Stimulated activated CD4-positive, alpha-beta T cell treated with anti-CD3 and anti-CD28 coated beads, TNF-alpha, amount 100 ng/mL, for 1 hour (primary cell): ENCODE measurements at regions not wholly inside any gene's neighbourhood (a gene's known extent, or its start where the extent isn't known, plus 50 kb on each side); places are given as distances from the start of the nearest gene placed in this dataset.
"Not testable (repeated sequence)": the region's sequence is repeated elsewhere in the genome, so short reads cannot be mapped to it uniquely, and the experiment has no call there.

Experiments used
- DNase-seq, 3 donors: peaks; one replicate each; pipeline ENCODE4 v3.0.0-alpha.2; 2020; ENCODE audit warnings: low read depth in 3 of 3, low spot score in 1 of 3

DNA sequence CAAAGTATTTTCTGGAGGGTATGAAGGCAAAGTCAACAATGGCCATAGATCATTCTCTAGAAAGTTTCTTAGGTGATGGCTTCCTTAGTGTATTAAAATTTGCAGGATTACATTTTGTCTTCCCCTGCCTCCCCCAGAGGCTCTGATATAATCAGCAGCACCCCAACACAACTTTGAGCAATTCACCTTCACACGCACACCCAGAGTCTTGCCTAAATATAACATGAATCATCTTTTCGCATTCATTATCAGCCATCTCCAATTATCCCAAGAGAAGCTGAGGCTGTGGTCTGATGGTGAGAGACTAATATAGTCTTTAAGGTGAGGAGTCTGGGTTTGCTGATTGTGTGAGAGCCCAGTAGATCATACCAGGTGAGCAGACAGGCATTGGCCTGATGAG lies 343.0 kb downstream of the RRAGC start:
- DNase-seq = no peak

DNA sequence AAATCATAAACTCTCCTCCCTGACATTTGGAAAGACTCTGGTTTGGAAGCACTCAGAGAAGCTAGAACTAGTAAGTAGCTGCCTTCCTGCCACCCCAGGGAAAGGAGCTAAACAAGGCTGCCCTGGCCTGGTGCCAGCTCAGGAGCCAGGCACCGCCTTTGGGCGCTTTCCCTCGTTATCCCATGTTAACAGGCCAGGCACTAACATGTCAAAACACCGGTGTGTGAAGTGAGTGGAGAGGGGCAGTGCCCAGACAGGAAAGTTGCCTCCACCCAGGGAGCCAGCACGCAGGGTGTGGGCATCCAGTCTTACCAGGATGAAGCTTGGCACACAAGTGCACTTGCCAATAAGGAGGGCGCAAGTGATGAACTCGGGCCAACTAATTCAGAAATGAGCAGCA lies 346.8 kb downstream of the RRAGC start:
- DNase-seq = no peak

DNA sequence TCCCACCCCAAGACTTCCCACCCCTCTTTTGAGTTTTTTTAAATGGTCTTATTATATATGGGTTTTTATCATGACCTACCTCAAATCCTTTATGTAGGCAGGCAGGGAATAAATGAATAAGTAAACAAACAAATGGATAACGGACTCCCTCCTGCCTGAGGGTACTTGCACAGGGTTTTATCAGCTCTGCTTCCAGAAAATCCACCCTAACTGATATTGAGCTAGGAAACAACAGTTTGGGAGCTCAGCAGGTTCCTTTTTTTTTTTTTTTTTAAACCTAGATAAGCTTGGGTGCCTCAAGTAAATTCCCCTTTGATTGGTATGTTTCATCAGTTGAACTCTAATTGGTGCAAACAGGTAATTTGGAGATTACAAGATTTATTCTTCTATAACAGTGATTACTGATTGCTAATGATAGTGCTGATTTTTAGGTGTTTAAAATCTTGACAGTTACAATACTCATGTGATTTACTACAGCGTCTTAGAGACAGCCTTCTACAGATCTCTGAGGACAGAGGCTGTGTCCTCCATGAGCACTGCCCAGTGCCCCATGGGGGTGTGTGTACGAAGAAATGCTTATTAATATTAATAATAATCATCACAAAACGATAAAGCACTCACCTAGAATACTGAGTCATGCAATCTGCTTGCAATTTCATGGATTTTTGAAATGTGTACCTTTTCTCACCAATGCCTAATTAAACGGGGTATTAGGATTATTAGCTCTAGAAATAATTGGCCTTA lies 347.4 kb downstream of the RRAGC start:
- no peak for DNase-seq

DNA sequence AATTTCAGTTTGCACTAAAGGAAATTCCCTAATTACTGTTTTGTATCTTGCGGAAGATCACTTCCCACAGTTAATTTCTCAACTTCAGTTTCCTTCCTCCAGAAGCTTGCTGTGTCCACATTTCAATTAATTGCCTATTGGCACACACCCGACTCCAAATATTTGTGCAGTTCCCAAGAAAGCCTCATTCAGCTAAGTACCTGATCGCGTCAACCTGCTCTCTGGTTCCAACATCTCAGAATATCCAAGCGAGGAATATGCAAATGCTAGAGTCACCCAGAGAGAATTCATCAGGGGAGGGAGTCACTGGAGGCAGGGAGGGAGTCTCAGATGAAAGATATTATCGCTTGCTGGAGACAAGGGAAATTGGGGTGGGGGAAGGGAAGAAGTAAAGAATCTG lies 351.3 kb downstream of the RRAGC start:
- DNase-seq = no peak

DNA sequence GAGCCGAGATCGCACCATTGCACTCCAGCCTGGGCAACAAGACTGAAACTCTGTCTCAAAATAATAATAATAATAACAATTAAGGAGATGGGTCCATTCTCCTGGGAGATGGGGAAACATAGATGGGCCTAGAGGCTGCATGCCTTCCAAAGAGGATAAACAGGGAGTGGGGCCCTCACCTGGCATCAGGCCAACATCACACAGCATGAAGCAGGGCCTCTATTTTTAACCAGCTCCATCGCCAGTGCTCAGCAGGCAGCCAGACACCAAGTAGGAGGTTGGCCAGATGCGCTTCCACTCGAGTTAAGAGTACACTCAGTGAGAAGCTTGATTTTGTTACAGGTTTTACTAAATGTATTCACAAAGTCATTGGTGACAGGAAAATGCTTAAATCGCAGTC lies 352.0 kb downstream of the RRAGC start:
- no peak for DNase-seq

DNA sequence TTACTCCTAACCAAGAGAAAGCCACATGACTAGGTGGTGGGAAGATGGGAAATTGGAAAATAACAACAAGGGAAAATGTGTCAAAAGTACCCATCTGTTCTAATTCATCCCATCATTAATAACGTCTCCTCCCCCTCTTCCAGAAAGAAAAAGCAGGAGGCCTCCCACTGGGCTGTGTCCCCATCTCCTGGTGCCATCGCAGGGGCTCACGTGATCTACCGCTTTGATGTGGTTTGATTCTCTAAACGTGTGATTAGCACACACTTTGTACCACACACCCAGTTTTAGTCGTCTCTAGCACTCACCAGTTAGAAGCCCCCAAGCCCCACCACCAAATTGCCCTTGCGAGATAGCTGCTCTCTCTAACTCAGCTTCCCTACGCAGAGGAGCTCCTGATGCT lies 353.6 kb downstream of the RRAGC start:
- DNase-seq = no peak

DNA sequence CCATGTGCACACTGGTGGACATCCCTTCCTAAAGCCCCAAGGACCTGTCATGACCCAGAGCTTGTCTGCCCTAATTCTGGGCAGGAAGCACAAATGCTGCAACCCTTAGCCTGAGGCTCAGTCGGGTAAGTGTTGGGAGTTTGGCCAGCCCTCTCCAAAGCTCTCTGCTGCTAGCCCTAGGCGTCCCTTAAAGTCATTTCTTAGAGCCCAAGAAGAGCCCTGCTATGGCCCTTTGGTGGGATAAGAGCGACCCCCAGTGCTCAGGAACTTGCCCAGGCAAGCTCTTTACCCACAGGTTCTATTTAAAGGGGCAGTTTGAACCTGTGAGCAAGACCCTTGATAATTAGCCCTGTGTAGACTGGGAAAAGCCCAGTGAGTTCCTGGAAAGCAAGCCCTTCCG lies 356.8 kb downstream of the RRAGC start:
- DNase-seq = no peak

DNA sequence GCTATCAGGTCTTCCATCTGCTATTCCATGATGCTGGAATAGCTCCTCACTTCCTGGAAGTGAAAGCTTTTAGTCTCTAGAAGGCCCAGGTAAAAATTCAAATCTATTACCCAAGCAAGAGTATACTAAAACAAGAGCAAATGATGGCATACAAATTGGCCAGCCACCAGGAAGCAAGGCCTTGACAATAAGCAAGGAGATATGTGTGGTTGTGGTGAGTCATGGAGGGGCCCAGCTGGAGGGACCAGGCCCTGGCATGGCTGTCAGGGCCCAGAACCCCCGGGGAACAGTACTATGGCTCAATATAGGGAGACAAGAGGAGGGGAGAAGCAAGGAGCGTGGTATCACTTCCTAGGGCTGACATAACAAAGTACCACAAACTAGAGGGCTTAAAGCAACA lies 358.7 kb downstream of the RRAGC start:
- no peak for DNase-seq

DNA sequence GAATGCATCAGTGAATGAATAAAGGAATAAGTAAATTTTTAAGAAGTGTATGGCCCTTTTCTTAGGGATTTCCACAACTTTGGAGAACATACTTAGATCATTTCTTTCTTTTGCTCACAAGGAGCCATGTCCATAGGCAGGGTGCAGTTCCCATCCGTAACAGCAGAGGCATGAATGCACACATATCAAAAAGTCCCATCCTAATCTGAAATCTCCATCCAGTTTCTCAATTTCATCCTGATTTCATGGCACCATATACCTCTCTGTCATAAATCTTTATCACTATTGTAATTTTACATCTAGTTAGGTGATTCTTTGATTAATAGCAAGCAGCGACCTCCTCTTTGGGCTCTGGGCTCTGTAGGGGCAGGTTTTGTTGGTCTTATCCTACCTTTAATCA lies 359.2 kb downstream of the RRAGC start:
- DNase-seq = no peak

DNA sequence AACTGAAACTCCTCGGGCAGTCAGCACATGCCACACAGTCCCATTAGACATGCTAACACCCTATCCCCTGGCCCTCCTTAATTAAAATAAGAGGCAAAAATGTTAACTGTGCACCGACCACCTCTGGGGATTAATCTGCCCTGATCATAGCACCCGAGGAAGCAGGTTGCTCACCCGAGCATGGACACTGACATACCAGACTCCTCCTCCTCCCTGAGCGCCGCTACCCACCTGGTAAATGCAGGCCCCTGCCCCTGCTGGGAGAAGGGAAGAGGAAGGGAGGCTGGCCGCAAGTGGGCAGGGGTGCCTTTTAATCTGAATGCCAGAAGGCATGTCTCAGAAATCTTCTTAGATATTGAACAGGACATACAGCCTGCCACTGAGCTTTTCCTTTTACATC lies 360.9 kb downstream of the RRAGC start:
- DNase-seq = no peak

DNA sequence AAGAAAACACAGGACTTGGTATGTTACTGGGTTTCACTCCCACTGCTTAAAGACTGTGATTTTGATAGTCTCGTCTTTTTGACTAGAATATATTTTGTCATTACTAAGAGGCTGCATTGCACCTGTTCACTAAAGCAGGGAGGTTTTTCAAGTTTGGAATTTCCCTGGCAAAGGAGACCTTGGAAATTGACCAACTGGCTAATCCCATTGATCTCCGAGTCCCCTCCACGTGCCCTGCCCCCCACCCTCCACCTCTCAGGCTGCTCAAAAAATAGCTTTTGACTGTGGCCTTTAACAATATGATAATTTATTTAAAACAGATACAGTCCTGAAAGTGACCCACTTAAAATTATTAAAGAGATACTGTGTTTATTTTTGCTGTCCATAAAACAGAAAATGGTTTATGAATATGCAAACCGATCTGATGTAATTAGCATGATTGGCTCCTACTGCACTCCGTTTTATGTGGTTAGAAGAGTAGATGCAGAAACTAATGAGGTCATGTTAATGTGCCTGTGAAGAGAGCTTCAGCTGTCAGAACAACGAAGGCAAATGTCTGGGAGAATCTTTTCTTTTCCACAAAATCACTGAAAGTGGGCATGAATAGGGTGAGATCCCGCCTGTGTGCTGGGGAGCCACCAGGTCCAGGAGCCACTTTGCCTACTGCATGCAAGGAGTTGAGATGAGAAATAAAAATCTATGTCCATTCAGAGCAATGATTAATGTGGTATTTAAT lies 361.5 kb downstream of the RRAGC start:
- no peak for DNase-seq

DNA sequence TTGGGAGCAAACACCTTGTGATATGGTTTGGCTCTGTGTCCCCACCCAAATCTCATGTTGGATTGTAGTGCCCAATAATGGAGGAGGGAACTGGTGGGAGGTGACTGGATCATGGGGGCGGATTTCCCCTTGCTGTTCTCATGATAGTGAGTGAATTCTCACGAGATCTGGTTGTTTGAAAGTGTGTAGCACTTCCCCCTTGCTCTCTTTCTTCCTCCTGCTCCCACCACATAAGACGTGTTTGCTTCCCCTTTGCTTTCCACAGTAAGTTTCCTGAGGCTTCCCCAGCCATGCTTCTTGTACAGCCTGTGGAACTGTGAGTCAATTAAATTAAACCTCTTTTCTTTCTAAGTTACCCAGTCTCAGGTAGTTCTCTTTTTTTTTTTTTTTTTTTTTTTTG lies 366.3 kb downstream of the RRAGC start:
- not testable (repeated sequence) for DNase-seq

DNA sequence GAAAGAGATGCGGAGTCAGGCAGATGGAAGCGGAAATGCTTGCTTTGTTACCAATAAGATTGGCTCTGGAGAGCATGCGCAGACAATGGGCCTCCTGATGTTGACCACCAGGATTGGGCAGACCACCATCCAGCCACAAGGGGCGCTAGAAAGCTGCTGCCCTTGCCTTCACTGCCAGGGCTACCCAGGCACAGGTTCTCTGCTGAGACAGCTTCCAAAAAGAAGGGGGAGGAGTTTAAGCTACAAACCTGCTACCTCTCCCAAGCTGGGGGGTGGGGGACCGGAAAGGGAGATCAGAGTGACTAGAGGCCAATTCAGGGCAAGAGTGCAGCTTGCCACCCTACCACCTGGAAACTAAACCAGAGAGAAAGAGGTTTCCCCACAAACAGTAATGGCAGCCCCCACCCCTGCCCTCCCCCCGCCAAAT lies 369.7 kb downstream of the RRAGC start:
- peak in 2 of 3 donors; percentile 3 to 25 for DNase-seq

DNA sequence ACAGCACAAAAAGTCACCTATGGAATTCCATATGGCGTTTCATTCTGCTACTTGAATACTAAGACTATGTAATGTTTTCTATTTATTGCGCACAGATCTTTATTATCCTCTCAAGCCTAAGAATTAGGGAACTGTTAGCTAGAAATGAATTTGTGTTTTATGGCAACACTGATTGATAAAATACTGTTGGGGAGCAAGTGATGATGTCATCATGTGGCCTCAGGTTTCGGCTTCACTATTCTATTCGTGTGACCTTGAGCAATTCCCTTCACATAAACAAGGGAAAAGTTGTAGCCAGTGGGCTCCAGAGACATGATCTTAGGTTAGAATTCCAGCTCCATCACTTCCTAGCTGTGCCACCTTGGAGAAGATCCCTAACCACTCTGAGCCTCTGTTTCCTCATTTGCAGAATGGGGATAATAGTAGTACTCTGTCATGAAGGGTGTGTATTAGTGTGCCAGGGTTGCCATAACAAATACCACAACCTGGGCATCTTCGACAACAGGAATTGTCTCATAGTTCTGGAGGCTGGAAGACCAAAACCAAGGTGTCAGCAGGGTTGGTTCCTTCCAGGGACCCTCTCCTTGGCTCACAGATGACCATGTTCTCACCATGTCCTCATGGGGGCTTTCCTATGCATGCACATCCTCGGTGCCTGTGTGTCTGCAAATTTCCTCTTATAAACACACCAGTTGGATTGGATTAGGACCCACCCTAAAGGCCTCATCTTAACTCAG lies 371.2 kb downstream of the RRAGC start:
- DNase-seq = no peak

DNA sequence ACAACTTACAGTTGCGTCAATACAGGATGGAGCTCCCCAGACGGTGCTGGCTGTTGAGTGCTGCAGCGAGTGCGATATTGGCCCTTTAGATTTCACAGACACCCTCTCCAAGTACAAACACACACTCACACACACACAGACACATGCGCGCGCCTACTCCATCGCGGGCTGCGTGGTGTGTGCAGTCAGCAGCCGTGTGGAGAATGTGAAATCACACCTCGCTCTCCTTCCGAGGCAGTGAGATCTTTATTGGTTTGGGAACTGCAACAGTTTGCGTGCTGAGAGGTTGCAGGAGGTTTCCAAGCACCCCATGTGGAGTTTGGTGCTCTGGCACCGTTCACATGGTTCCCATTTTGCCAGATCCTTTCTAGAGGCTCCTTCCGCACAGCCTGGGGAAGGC lies 372.2 kb downstream of the RRAGC start:
- DNase-seq = no peak

DNA sequence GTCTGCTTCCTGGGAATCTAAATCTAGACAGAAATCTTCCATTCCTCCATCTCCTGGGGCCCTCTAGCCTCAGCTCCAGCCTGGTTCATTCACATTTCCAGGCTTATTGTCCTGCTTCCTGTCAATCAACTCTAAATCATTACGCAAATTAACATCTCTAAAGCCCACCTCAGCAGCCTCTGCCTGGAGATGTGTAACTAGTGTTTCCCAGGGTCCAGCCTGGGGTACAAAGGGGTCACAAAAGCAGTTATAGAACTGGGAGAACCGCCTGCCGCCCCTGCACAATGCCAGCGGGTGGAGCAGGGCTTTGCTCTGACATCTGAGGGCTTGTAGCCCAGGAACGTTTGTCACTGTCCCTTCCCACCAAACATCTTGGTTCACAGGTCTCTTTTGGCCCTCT lies 373.5 kb downstream of the RRAGC start:
- DNase-seq = no peak

DNA sequence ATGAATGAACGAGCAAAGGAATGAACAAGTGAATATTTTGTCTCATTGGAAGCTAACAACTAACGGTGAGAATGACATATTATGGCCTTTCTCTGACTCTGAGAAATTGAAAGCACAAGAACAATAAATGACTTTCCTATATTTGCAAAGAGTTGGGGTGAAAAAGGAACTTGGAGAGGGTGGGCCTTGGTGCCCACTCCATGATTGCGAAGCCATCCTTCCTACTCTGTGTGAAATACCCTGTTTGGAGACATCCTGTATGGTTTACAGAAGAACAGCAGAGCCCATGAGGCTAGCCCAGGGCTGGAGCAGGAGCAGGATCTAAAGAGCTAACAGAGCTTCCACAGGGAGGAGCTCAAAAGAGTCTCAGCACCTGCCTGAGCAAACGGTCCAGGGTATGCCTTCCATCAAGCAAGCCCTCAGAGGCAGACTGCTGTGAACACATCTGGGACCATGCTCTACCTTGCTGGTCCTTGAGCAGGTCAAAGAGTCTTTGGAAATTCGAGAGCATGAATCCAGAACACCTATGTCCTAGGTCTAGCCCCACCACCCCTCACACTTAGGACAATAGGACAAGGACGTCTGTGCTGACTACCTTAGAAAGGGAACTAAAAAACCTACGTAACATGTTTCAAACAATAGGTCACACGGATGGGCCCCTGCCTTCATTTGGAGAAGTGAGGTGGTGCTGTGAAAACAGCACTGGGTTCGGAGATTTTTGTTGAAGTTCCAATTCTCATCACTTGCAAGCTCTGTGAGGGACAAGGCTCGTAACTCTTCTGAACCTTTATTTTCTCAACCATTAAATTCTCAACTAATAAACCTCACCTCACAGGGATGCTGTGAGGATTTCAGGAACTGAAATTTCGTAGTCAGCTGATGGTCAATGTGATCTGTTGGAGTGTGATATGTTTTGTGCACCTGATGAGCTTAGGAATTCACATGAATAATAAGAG lies 377.4 kb downstream of the RRAGC start:
- no peak for DNase-seq

DNA sequence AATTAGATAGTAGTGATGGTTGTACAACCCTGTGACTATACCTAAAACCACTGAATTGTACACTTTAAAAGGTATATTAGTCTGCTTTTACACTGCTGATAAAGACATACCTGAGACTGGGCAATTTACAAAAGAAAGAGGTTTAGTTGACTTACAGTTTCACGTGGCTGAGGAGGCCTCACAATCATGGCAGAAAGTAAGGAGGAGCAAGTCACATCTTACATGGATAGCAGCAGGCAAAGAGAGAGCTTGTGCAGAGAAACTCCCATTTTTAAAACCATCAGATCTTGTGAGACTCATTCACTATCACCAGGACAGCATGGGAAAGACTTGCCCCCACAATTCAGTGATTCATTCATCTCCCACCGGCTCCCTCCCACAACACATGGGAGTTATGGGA lies 379.9 kb downstream of the RRAGC start:
- DNase-seq = not testable (repeated sequence)

DNA sequence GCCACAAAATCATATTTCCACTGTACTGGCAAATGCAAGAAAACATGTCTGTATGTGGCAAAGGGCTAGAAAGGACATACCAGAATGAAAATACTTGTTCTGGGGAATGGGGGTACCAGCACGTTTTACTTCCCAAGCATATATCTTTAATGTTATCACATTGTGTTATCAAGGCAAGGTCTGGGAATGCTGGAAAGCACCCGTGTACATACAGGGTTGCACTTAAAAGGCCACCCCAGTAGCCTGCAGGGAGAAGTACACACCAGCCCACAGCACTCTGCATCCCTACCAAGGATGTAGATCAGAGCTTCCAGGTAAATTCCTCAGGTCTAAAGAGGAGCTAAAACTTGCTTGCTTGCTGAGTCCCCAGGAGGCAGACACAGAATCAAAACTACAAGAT lies 381.8 kb downstream of the RRAGC start:
- no peak for DNase-seq

DNA sequence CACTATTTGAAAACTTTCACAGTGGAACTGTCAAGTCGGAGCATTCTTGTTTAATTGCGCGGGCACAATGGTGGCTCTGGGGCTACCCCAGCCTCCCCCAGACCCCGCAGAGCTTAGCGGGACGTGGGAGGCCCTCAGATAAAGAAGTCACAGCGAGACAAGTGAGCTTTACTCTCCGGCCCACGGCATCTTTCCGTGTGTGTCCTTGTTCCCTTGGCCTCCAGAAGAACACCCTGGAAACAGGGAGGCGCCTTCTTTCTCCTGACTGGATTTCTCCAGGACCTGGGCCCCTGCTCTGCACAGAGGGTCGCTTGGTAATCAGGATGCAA lies 382.8 kb downstream of the RRAGC start:
- no peak for DNase-seq
